IPS-11a (cell line): ENCODE measurements at regions not wholly inside any gene's neighbourhood (a gene's known extent, or its start where the extent isn't known, plus 50 kb on each side); places are given as distances from the start of the nearest gene placed in this dataset.

Experiments
- H3K4me3 ChIP-seq: one replicate; pipeline ENCODE4 v1.5.1; 2013; ENCODE audit warnings: low read depth, low read length, control low read depth

DNA sequence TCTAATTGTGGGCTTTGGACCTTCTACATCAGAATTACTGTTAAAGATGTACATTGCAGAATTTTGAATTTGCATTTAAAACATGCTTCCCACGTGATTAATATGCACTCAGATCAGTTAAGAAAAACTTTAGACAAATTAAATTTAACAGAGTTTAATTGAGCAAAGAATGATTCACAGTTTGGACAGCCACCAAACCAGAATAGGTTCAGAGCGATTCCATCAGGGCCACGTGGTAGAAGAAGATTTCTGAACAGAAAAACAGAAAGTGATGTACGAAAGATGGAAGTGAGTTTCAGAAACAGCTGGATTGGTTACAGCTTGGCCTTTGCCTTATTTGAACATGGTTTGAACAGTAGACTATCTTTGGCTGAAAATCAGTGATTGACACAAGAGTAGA lies 704.2 kb upstream of the MAP3K7 start:
- H3K4me3 ChIP-seq: no peak overlapping the region

DNA sequence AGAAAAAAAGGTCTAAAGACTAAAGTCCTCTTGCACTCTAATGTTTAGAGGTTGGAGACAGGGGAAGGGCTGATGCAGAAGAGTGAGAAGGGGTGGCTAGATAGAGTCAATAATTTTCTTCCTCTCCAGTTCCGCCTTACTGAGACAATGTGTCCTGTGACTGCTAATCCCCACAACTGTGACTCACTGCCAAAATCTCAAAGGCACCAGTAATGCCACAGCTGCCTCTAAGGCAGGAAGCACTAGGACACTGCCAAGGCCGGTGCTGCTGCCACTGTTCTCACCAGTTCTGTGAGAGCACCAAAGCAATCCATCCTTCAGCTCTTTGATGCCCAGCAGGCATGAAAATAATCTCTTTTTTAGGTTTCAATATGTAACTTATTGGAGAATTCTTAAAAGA lies 701.9 kb upstream of the MAP3K7 start:
- no peak overlapping the region for H3K4me3 ChIP-seq

DNA sequence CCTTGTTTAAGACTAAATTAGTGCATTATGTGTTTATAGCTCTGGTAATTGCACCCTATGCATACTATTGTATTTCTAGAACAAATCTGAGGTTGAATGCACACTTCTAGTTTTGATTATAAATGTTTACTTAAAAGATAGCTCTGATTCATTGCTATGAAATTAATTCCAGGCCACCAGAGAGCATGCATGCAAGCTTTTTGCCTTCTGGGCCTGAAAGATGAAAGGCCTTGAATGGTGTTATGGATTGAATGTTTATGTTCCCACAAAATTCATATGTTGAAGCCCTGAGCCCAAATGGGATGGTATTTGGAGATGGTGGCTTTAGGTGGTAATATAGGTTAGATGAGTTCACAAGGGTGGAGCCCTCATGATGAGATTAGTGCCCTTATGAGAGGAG lies 695.0 kb upstream of the MAP3K7 start:
- H3K4me3 ChIP-seq: no peak overlapping the region

DNA sequence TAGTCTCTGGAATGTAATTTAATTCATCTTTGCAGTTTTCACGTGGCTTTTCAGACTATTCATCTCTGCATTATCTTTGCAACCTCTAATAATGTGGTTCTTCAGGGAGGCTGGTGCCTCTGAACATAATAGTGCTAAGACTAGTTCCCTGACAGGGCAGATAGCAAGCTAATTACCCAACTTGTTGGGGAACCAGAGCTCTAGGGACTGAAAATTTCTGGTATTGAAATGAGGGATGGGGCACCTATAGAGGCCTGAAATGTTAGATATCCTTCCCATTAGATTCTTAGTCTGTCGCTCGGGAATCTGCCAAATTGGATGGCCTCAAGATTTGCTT lies 693.6 kb upstream of the MAP3K7 start:
- no peak overlapping the region for H3K4me3 ChIP-seq

DNA sequence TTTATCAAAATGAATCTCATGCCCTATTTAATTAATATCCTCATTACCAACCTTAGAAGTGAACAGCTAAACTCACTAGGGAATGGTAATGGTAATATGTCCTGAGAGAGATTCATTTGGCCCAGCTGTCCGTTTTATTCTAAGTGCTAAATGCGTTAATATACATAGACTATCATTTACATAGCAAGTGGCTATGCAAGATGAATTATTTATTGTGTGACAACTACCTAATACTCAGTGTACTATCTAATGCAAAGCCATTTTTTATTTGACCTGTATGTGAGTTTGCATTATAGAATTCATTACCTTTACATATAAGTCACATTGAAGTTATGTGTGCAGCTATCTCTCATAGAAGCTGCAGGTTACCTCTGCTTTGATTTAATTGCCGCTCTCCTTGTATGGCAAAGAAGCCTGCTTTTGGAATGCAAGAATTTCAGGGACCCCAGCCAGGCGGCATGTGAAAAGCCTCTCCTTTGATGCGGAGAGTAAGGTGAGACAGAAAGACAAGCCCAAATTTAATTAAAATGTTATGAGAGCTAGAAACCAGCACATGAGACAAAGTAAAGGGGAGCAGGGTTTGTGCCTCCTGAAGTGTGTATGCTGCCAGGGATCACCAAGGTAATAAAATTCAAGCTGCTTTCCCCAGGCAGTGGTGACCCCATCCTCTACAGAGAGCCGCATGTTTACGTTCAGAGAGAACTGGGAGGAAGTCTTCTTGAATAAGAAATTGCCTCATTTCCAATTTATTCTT lies 693.0 kb upstream of the MAP3K7 start:
- H3K4me3 ChIP-seq: no peak overlapping the region

DNA sequence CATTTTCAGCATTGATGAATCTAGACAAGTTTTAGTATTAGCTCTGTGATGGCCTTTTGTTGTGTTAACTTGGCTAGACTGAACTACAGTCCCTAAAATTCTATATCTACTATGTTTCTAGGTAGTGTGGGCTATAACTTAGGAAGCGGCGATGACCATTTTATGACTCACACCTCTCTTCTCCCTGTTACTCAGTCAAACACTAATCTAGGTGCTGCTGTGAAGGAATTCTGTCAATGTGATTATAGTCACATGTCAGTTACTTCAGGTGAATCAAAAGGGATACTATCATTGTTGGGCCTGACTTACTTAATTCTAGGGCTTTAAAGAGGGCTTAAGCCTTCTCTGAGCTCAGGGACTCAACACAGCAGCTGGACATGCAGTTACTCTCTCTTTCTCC lies 691.5 kb upstream of the MAP3K7 start:
- no peak overlapping the region for H3K4me3 ChIP-seq

DNA sequence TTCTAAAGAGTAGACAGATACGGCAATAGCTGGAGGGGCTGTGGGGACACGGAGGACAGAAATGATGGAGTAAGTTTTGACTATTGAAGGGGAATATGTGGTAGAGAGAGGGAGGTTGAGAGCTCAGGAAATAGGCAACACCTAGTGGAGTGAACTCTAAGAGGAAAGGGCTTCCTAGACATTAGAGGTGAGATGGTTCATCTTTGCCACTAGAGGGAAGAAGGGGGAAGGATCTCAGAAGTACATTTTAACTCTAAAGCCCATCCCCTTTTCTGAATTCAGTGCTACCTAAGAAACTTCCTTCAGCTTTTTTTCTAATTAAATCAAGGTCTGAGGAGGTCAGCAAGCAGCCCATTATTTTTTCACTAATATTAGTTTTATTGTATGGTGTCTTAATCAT lies 689.4 kb upstream of the MAP3K7 start:
- no peak overlapping the region for H3K4me3 ChIP-seq

DNA sequence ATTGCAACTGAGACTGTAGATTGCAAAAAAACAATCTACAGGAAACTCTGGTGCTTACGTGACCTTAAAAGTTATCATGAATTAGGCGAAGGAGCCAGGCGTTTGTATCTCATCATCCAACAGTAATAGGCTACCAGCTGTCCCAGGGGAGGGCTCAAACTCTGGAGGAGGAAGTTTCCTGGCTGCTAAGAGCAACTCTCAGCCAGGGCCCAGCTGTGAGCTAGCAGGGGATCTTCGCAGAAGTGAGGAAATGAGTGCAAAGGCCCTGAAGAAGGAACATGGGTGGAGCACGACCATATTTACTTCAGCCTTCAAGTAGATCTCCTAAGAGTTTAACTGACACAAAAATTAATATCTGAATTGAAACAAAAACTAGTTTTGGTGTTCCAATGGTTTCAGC lies 686.9 kb upstream of the MAP3K7 start:
- no peak overlapping the region for H3K4me3 ChIP-seq

DNA sequence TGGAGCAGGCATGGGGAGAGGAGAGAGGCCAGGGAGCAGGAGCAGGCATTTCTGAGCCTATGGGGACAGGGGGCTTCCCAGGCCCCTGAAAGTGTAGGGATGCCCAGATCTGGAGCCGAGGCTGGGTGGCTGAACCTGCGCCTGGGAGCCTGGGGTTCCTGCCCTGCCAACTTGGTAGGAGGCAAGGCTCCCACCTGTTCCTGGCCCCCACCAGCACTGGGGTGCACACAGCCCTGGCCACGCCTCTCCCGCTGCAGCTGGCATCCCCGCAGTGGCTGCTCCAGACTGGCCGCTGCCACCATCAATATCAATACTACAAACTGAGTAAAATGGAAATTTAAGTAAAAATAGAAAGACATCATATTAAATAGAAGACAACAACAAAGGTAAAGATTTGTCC lies 684.9 kb upstream of the MAP3K7 start:
- no peak overlapping the region for H3K4me3 ChIP-seq

DNA sequence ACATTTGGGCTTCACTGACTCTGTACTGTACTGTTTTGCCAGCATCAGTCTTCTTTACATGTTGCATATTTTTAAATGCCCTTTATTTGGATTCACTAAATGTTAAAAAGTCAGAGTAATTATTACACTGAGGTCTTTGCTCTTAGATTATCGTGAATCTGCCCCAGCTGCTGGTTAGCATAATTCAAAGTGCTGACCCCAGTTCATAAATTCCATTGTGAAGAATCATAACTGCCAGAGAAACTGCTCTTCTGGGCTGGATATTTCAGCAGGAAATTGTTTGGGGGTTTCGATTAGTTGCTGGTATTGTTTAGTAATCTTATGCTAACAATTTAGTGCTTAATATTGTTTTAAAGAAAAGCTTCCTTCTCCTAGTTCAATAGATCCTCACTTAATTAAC lies 682.1 kb upstream of the MAP3K7 start:
- H3K4me3 ChIP-seq: no peak overlapping the region

DNA sequence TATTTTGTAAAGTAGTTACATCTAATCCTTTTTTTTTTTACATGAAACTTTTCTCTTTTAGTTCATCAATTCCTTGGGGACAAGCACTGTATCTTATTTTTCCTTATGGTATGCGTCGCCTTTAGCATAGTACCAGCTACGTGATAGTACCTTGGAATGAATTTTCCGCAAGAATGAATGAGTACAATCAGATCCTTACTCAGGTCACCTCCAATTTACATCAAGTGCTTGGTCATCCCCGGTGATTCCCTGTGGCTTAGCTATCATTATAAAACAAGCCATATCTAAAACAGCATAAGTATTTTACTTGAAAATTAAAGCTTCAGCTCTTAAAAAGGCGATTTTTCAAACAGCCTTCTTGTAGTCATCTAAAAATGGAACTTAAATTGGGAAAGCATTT lies 680.4 kb upstream of the MAP3K7 start:
- no peak overlapping the region for H3K4me3 ChIP-seq

DNA sequence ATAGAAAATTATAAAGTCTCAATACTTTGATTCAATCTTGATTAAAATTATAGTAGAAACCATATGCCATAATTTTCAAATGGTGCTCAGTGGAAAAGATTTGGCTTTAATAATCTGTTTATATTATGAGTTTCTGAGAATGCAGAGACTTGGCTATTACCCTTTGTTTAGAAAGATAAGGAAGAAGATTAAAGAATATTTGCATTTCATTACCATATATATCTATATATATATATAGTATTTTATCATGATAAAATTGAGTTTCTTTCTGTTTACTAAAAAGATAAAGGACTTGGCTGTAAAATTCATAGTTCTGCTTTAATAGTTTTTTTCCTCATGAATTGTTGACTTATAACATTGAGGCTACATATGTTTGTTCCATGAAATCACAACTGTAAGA lies 679.3 kb upstream of the MAP3K7 start:
- H3K4me3 ChIP-seq: no peak overlapping the region

DNA sequence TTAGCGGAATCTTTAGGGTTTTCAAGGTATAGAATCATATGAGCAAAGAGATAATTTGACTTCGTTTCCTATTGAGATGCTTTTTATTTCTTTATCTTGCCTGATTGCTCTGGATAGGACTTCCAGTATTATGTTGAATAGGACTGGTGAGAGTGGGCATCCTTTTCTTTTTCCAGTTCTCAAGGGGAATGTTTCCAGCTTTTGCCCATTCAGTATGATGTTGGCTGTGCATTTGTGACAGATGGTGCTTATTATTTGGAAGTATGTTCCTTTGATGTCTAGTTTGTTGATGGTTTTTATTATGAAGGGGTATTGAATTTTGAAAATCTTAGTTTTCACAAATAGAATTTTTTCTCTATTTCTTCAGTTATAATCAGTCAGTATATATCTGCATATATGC lies 656.6 kb upstream of the MAP3K7 start:
- no peak overlapping the region for H3K4me3 ChIP-seq

DNA sequence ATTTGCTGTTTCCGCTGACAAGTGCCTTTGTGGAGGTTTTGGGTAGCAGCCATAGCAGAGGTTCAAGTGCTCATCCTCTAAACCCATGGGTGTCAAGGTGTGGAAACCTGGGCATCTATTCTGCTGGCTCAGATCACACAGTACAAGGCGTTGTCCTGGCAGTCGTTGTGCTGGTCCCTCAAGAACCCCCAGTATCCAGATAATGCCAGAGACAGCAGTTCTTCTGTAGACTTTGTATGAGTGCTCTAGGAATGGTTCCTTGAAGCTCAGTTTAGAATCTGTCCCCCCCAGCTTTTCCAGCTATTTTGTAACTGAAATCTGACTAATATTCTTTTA lies 655.7 kb upstream of the MAP3K7 start:
- no peak overlapping the region for H3K4me3 ChIP-seq

DNA sequence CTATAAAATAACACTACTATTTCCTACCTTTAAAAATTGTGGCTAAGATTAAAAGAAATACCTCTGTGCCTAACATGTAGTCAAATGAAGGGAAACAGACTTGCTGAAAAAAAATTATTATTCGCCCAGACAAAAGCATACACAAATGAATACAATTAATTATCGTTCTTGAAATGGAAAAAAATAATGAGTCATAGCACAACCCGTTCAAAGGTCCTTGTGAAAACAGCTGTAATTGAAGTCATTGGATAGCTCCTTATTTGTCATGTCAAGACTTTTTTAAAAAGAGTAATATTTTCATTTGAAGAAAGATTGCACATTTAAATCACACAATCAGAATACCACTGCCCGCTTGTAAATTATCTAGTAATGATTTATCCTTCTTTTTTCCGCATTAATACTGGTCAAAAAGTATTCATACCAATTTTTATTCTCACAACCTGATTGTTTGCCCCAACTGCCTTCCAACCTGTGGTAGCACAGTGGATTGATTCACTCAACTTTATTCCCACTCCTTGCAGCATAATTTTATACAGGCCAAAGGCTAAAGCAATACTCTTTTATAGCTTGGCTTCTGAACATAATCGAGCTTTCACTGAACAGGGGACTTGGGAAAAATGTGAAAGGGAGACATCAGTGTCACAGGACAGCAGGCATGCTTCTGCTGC lies 655.2 kb upstream of the MAP3K7 start:
- no peak overlapping the region for H3K4me3 ChIP-seq

DNA sequence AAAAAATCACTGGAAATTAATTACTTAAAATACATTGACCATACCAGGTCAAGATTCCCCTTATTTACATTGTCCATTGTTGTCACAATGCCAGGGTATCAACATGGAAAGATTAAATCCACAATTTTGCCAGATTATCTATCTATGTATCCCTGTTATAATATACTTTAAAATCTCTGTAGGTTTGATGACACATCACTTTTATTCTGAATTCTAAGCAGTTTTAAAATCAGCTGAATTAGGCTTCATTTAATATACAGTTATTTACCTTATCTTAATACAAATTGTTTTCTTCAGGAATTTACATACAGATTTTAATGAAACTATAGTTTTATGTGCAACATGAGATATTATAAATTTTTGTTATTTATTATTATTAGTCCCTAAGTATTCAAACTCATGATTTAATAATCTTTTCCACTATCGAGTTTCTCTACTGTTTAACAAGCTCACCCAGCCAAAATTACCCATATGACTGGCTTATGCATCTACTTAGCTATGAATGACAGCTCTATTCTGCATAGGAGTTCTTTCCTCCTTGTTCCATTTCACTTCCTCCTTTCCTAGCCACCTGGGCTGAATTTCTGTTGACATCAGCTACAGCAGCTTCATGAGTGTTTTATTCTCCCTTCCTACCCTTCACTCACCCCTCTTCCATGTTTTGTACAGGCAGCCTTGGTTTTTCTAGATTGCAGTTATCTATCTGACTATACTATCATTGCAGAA lies 654.2 kb upstream of the MAP3K7 start:
- H3K4me3 ChIP-seq: no peak overlapping the region

DNA sequence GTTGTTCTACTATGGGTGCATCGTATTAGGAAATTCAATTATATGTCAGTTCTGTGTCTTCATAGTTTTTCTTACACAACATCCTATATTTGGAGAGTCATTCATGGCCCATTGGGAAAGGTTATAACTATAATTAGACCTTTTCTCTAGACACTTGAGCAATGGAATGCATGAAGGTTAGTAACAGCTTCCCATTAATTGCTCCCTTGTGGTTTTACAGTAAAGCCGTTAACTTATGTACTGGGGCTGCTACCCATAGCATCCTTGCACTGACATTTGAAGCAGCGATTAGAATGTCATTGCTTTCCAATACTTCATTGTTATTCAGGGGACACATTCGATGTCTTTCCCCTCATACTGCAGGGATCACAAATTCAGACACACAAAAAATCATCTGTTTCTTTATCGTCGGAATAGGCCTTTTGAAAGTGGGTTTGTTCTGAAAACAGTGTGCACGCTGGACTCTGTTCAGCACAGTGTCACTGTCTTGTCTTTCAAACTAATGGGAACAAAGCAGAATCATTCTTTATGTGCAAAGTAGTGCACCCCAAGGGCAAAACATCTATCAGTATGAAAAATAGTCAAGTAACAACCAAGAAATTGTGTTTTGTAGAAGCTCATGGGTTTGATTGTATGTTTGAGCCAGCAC lies 634.3 kb upstream of the MAP3K7 start:
- H3K4me3 ChIP-seq: no peak overlapping the region

DNA sequence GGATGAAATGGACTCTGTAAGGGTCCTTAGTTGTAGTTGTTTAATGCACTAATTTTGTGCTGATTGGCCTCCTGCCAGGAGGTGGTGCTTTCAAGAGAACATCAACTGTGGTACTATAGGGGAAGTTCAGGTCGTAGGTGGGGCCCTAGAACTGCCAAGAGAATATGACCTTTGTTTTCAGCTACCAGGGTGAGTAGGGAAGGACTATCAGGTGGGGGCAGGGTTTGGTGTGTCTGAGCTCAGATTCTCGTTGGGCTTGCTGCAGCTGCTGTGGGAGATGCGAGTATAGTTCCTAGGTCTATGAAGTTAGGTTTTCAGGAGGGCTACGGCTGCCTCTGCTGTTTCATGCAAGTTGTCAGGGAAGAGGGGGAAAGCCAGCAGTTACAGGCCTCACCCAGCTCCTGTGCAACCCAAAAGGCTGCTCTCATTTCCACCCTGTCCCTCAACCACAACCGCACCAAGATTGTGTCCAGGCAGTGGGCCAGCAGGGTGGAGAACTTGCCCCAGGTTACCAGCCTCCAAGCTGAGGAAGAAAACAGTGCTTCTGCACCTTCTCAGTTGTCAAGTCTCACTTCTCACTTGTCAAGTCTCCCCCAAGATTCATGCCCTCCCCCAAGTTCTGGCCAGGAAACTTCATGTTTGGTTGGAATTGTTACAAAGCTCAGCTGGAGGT lies 626.5 kb upstream of the MAP3K7 start:
- no peak overlapping the region for H3K4me3 ChIP-seq

DNA sequence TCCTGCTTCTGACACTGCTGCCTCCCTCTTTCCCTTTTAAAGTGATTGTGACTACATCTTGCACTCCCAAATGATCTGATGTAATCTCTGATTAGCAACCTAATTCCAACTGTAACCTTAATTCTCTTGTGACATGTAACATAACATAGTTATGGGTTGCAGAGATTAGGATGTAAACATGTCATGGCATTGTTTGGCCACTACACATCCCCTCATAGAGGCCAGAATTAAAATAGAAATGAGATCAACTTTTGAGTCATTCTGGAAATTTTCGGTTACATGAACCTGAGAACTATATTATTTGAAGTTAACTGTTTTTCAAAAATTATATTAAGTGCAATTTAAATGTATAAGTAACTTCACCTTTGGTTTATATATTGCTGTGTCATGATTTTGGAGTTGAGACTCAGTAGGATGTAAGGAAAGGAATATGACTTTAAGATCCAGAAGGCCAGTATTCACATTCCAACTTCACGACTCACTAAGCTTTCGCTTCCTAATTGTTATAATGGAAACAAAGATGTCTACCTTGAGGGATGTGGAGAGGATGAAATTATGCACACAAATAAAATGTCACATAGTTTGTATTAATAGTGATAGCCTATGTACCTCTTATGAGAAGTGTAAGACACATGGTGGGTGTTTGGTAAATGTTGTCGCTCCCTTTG lies 611.9 kb upstream of the MAP3K7 start:
- H3K4me3 ChIP-seq: no peak overlapping the region

DNA sequence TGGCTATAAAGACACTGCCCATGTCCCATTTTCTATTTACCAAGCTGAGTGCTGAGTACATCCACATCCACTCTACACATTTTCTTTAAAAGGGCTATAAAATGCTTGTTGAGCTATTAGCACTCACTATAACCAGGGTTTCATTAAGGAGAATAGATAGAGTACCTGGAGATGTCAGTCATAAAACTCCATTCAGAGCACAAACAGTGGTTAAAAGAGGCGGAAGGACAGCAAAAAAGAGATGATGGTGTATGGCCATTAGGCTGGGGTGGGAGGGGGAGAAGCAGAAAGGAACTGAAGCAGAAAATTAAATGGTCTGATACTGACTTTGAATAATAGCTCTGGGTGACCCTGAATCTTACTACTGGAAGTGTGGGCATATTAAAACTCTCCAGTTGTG lies 609.9 kb upstream of the MAP3K7 start:
- no peak overlapping the region for H3K4me3 ChIP-seq

DNA sequence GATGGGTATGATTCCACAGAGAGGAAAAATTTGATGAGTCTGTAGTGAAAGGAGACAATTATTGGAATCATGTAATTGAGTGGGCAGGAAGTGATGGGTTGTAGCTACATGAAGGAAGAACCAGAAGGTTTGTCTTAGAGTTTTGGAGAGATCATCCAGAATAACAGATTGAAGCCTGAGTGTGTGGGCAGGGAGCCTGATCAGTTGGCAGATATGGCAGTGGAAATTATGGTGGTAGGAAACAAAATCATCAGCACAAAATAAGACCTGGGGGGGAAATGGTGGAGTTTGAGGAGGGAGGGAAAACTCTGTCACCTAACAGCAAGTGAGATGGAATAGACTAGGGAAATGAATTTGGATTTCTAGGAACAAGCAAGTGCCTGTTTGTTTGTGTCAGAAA lies 606.6 kb upstream of the MAP3K7 start:
- H3K4me3 ChIP-seq: no peak overlapping the region
